ENCODE measurements at regions not wholly inside any gene's neighbourhood (a gene's known extent, or its start where the extent isn't known, plus 50 kb on each side); places are given as distances from the start of the nearest gene placed in this dataset.

- DNase-seq = no peak
Observed at GRCh38 chr22:44611880-44612496, 90.0 kb upstream of the PRR5 start.

- no peak for DNase-seq
Observed at GRCh38 chr22:44610071-44610470, 91.9 kb upstream of the PRR5 start.

- DNase-seq = no peak
Observed at GRCh38 chr22:44609400-44609988, 92.5 kb upstream of the PRR5 start.

- DNase-seq = no peak
Observed at GRCh38 chr22:44608597-44609399, 93.2 kb upstream of the PRR5 start.

- no peak for DNase-seq
Observed at GRCh38 chr22:44606126-44606525, 95.9 kb upstream of the PRR5 start.

- no peak for DNase-seq
Observed at GRCh38 chr22:44605486-44605885, 96.5 kb upstream of the PRR5 start.

- no peak for DNase-seq
Observed at GRCh38 chr22:44604991-44605390, 97.0 kb upstream of the PRR5 start.

- DNase-seq = no peak
Observed at GRCh38 chr22:44604455-44604854, 97.5 kb upstream of the PRR5 start.

- no peak for DNase-seq
Observed at GRCh38 chr22:44603767-44604166, 98.2 kb upstream of the PRR5 start.

GRCh38 chr22:44601725-44602124, 100.3 kb upstream of the PRR5 start:
- no peak for DNase-seq

GRCh38 chr22:44601189-44601588, 100.8 kb upstream of the PRR5 start:
- DNase-seq = no peak

- DNase-seq = no peak
Observed at GRCh38 chr22:44600207-44600785, 101.7 kb upstream of the PRR5 start.

GRCh38 chr22:44599500-44600140, 101.6 kb upstream of the RTL6 start:
- DNase-seq = no peak

- DNase-seq = no peak
Observed at GRCh38 chr22:44599084-44599483, 101.1 kb upstream of the RTL6 start.

GRCh38 chr22:44597616-44598015, 99.6 kb upstream of the RTL6 start:
- DNase-seq = no peak

- DNase-seq = no peak
Observed at GRCh38 chr22:44596396-44597125, 98.5 kb upstream of the RTL6 start.

- no peak for DNase-seq
Observed at GRCh38 chr22:44595841-44596341, 97.9 kb upstream of the RTL6 start.

- no peak for DNase-seq
Observed at GRCh38 chr22:44594951-44595350, 96.9 kb upstream of the RTL6 start.

GRCh38 chr22:44592824-44593148, 94.8 kb upstream of the RTL6 start:
- no peak for DNase-seq

GRCh38 chr22:44592126-44592823, 94.2 kb upstream of the RTL6 start:
- DNase-seq = no peak

- no peak for DNase-seq
Observed at GRCh38 chr22:44591146-44591790, 93.2 kb upstream of the RTL6 start.

All from activated CD4-positive, CD25-positive, alpha-beta regulatory T cell treated with anti-CD3 and anti-CD28 coated beads, Interleukin-2, amount 50 U/mL, for 72 hours (primary cell).